ENCODE measurements at regions not wholly inside any gene's neighbourhood (a gene's known extent, or its start where the extent isn't known, plus 50 kb on each side); places are given as distances from the start of the nearest gene placed in this dataset.
"Not testable (repeated sequence)": the region's sequence is repeated elsewhere in the genome, so short reads cannot be mapped to it uniquely, and the experiment has no call there.

- DNase-seq: peak; percentile 37
Observed at GRCh38 chr15:87752250-87752951, 504.1 kb downstream of the NTRK3 start.

DNA sequence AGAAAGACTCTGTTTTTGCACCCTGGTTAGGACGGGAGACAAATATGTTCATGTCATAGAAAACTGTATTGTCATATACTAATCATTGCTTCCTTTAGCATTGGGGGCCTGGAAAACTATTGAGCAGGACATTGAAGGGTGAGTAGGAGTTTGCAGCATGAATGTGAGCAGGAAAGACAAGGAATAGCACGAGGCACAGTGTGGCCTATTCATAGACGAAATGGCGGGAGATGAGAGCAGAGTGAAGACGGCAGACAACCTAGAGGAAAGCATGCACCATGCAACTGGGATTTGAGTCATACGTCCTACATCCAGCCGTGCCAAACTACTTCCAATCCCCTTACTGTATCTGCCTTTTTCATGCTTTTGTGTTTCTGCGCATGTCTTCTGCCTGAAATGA lies 508.1 kb downstream of the NTRK3 start:
- DNase-seq: no peak

DNA sequence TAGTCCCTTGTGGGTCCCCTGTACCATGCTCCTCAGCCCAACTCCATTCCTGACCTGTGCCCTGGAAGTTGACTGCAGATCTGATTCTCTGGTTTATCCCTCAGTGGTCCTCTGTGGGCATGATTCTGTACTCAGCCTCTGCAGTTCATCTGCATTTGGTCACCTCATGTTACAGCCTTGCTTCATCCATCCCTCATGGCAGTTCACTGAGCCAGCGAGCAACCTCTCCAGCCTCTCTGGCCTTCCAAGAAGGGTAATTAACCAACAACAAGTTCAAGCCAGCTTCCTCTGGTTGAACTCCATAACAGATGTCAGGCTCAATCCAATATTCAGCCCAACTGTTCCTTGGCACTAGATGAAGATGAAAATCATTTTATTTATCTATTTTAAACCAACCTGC lies 509.5 kb downstream of the NTRK3 start:
- DNase-seq: no peak

- DNase-seq: no peak
Observed at GRCh38 chr15:87746333-87746732, 510.2 kb downstream of the NTRK3 start.

DNA sequence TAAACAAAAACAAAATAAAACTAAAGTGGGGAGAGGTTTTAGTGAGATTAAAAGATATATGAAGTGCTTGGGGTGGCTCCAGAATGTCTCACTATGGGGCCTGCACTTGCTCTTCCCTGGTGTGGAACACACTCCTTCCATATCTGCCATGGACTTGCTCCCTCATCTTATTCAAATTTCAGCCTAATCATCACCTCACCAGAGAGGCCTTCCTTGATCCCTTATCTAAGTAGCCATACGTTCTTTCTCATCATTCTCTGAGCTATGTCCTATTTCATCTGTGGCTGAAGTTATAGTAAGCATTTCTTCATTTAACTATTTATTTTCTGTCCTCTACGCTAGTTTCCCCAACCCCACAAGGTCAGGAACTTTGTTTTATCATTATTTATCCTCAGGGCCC lies 511.7 kb downstream of the NTRK3 start:
- no peak for DNase-seq

GRCh38 chr15:87743562-87743961 lies 513.0 kb downstream of the NTRK3 start:
- DNase-seq: no peak

DNA sequence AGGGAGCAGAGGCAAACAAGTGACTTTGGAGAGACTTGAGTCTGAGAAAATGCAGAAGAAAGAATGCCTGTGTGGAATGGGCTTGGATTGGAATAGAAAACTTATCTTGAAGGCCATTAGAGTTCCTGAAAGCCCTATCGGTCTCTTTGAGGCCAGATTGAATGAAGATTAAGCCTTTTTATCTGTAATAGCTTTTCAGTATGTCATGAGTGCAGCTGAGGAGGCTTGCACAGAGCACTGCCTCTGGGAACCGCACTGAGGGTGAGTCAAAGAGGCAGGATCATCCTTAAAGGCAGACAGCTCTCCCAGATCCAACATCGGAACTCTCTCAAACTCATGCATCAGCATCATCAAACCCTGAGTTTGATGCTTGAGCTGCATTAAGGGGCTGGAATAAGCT lies 515.2 kb downstream of the NTRK3 start:
- no peak for DNase-seq

GRCh38 chr15:87740655-87741344 lies 515.7 kb downstream of the NTRK3 start:
- DNase-seq: no peak

- no peak for DNase-seq
Observed at GRCh38 chr15:87739866-87740265, 516.7 kb downstream of the NTRK3 start.

GRCh38 chr15:87739081-87739480 lies 517.5 kb downstream of the NTRK3 start:
- no peak for DNase-seq

GRCh38 chr15:87737460-87737859 lies 519.1 kb downstream of the NTRK3 start:
- DNase-seq: not testable (repeated sequence)

DNA sequence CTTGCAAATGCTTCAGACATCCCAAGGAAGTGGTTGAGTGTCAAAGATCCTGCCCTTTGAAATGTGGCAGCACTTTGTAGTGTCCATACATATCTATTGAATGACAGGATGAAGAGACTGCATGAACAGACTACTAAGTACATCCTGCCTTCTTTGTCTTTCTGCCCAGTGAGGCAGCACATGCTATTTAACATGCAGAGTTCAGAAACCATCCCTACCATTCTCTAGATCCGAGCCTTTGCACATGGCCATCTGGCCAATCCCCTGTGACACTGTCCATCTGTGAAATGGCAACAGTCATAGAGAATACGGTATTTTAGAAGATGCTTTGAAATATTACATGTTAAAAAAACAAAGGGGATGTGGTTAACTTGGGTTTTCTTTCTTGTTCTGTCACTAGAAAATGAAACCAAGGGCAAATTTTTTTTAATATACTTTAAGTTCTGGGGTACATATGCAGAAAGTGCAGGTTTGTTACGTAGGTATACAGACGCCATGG lies 519.6 kb downstream of the NTRK3 start:
- no peak for DNase-seq

DNA sequence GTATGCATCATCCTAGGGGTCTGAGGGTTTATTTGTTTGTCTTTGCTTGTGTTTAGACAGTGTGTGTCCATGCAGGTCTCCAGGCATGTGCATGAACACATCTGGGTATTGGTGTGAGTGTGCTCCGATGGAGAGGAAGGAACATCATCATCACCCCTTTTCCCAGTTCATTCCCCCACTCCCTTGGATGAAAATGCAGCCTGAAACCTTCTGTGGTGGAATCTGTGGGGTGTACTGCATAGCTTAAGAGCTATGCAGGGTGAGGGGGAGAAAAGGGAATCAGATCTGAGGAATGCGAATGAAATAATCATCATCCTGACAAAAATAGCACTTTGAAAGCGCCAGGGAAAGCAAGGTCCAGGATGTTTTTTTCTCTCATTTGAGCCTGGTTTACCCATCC lies 520.1 kb downstream of the NTRK3 start:
- DNase-seq: no peak

DNA sequence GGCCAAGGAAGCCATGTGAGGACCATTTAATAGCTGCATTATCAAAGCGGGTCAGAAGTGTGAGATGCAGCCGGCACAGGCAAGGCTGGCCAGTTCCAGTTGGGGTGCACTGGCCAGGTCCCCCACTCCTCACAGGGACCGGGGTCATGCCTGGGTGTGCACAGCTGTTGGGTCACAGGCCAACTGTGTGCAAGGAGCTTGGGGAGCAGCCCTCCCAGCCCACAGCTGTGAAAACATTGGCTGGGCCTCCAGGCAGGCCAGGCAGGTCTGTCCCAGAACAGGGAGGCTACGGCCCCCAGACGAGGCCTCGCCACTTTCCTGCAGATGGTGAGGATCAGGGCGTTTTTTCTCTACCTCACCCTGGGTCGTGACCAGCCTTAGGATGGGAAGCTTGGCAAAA lies 521.0 kb downstream of the NTRK3 start:
- DNase-seq: no peak

DNA sequence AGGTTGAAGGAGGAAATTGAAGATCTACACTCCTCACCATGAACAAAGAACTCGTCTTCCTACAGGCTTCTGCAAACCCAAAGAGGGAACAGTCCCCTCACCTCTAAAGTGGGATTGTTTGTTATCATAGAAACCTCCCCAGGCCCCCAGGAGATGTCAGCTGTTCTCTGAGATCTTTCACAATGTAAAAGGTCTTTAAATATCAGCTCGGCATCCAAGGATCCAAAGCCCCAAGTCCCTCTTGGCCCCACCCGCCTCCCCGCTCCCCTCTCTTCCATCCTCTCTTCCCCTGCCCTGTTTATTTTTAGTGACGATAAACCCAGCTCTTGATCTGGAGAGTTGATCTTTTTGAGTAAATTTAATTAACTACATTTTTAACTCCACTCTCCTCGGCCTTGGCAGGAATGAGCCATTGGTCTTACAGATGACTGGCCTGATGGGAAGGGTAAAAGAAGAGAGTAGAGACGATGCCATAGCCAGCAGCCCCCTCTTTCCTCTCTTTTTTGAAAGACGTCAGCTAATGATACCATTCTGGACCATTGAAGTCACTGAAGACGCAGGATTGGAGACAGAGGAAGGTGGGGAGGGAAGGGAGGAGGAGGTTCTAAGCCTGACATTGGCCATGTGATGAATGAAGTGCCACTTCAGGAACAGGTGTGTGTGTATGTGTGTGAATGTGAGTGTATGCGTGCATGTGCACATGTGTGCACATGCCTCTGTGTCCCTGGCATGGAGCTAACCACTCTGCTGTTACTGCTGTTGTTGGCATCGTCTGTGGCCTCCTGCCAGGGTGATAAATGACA lies 521.8 kb downstream of the NTRK3 start:
- no peak for DNase-seq

DNA sequence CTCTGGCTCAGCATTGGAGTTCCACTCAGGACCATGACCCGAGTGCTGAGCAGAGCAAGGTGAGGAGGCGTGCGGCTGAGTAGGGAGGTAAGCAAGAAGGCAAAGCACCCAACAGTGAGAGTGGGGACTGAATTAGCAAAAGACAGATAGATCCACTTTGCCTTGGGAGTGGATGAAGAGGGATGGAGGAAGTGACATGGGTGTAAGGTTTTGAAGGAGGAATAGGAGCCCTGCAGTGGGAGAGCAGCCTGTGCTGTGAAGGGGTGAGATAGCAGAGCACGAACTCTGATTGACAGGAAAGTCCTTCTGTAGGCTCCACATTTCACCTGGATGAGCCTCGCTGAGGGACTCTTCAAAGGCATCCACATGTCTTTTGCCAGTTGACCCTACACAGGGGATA lies 522.6 kb downstream of the NTRK3 start:
- no peak for DNase-seq

DNA sequence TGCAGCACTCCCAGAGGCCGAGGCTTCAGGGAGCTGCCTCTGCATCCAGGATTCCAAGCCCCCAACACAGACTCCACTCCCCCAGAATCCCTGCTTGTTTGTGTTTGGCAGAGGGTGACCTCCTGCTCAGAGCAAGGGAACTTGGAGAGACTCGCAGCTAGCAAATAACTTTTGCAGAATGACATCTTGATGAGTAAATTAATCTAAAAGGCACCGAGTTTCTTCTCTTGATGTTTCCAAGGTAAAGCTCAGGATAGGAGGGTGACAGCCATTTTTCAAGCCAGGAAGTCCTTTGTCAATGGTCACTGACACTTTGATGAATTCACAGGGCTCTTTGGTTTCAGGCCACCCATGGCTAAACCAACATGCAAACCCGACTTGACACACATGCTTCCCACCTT lies 523.0 kb downstream of the NTRK3 start:
- peak; percentile 73 for DNase-seq

DNA sequence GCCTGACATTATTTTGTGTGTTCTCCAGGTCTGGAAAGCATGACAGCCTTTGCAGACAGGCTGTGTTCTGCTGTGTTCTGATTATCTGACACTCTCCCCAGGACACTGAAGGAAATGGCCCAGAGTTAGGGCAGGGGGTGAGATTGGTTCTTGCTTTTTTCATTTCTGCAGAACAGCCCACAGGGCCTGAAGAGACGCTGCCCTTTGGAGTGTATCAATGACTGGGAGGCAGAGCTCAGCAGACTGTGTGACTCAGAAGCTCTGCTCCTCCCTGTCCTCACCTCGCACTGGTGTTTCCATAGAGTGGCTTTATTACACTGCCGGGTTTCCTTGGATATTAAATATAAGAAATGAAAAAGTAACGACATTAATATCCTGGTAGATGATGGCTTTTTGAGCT lies 523.6 kb downstream of the NTRK3 start:
- DNase-seq: no peak

DNA sequence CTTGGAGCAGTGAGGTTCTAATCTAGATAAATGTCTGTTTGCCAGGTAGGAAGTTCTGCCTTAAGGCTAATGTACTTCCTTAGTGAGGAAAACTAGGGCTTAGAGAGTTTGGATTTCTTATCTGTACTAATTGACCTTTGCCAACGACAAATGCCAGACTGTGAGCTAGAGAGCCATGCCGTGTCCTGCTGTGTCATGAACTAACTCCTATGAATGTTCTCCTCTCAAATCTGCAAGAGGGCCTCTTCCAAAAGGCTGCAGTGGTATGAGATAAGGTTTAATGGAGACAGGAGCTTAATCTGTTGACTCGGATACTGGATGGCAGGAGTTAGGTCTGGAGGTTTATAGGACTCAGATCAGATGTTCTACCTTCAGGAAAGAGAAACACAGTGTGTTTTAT lies 524.9 kb downstream of the NTRK3 start:
- DNase-seq: no peak

GRCh38 chr15:87730706-87731105 lies 525.8 kb downstream of the NTRK3 start:
- DNase-seq: no peak

DNA sequence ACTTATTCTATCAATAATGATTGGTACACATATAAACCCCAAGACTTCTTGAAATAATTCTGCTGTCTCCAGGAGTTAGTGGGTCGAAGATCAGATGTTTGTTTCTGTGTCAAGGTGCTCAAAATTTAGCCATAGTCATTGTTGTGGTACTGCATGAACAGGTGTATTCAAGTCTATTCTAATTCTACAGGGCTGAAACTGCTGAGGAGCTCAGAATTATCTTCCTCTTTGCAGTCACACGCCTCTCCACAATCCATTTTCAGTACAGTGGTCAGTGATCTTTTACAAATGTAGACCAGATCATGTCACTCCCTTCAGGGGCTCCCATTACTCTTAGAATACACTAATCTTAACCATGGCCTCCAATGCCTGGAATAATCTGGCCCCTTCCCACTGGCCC lies 527.5 kb downstream of the NTRK3 start:
- no peak for DNase-seq

- DNase-seq: no peak
Observed at GRCh38 chr15:87727073-87727472, 529.5 kb downstream of the NTRK3 start.

- no peak for DNase-seq
Observed at GRCh38 chr15:87724330-87724729, 532.2 kb downstream of the NTRK3 start.

All from left kidney (tissue), 1 donor.